ENCODE measurements at regions not wholly inside any gene's neighbourhood (a gene's known extent, or its start where the extent isn't known, plus 50 kb on each side); places are given as distances from the start of the nearest gene placed in this dataset.
"Not testable (repeated sequence)": the region's sequence is repeated elsewhere in the genome, so short reads cannot be mapped to it uniquely, and the experiment has no call there.

GRCh38 chrX:3882553-3882920 is 169.1 kb upstream of the PRKX start:
- peak; percentile 13 to 17 for DNase-seq

GRCh38 chrX:3881898-3882552 is 168.6 kb upstream of the PRKX start:
- not testable (repeated sequence) for DNase-seq

GRCh38 chrX:3881255-3881895 is 167.9 kb upstream of the PRKX start:
- DNase-seq = not testable (repeated sequence)

GRCh38 chrX:3876393-3876792 is 162.9 kb upstream of the PRKX start:
- DNase-seq = not testable (repeated sequence)

GRCh38 chrX:3875638-3876037 is 162.2 kb upstream of the PRKX start:
- DNase-seq = not testable (repeated sequence)

- DNase-seq = peak in 1 of 2 experiments; percentile 11
Observed at GRCh38 chrX:3872226-3872879, 158.9 kb upstream of the PRKX start.

- not testable (repeated sequence) for DNase-seq
Observed at GRCh38 chrX:3867067-3867831, 153.8 kb upstream of the PRKX start.

GRCh38 chrX:3858332-3858731 is 144.9 kb upstream of the PRKX start:
- not testable (repeated sequence) for DNase-seq

GRCh38 chrX:3843522-3844145 is 130.2 kb upstream of the PRKX start:
- not testable (repeated sequence) for DNase-seq

GRCh38 chrX:3842822-3843521 is 129.5 kb upstream of the PRKX start:
- DNase-seq = peak; percentile 59 to 70

GRCh38 chrX:3838754-3839153 is 125.3 kb upstream of the PRKX start:
- not testable (repeated sequence) for DNase-seq

GRCh38 chrX:3837958-3838643 is 124.7 kb upstream of the PRKX start:
- not testable (repeated sequence) for DNase-seq

GRCh38 chrX:3837211-3837610 is 123.8 kb upstream of the PRKX start:
- not testable (repeated sequence) for DNase-seq

- DNase-seq = not testable (repeated sequence)
Observed at GRCh38 chrX:3833761-3834542, 120.5 kb upstream of the PRKX start.

GRCh38 chrX:3830020-3830419 is 116.6 kb upstream of the PRKX start:
- DNase-seq = not testable (repeated sequence)

GRCh38 chrX:3829041-3829531 is 115.6 kb upstream of the PRKX start:
- DNase-seq = not testable (repeated sequence)

- not testable (repeated sequence) for DNase-seq
Observed at GRCh38 chrX:3828378-3829040, 115.1 kb upstream of the PRKX start.

GRCh38 chrX:3824008-3824407 is 110.6 kb upstream of the PRKX start:
- DNase-seq = not testable (repeated sequence)

- no peak for DNase-seq
Observed at GRCh38 chrX:3820167-3820566, 106.7 kb upstream of the PRKX start.

- DNase-seq = not testable (repeated sequence)
Observed at GRCh38 chrX:3817480-3817879, 104.0 kb upstream of the PRKX start.

Data from activated T-cell treated with anti-CD3 and anti-CD28 coated beads, Interleukin-2, amount 50 U/mL, for 48 hours (primary cell).